Fibroblast of mammary gland (primary cell): ENCODE measurements at regions not wholly inside any gene's neighbourhood (a gene's known extent, or its start where the extent isn't known, plus 50 kb on each side); places are given as distances from the start of the nearest gene placed in this dataset.
A peak's percentile ranks its signal among the peaks of the same experiment; 100 is the strongest.
"Not testable (repeated sequence)": the region's sequence is repeated elsewhere in the genome, so short reads cannot be mapped to it uniquely, and the experiment has no call there.

Experiments
- DNase-seq: peaks from one replicate; pipeline ENCODE4 v3.0.0-alpha.2; 2010; ENCODE audit warnings: low read depth
- H3K4me3 ChIP-seq: 2 replicates; pipeline ENCODE4 v1.5.1; 2011; ENCODE audit warnings: low read depth, mild to moderate bottlenecking, low read length, moderate library complexity; ENCODE audit not compliant: control insufficient read depth
- CTCF ChIP-seq: conservative IDR thresholded peaks from 2 replicates; pipeline ENCODE4 v1.5.1; 2011; ENCODE audit warnings: low read depth, low read length, inconsistent platforms; ENCODE audit not compliant: control insufficient read depth, insufficient read depth

GRCh38 chr1:106360252-106360651 is 696.2 kb upstream of the PRMT6 start:
- TF ChIP-seq CTCF = peak; percentile 11
- H3K4me3 ChIP-seq = no peak overlapping the region
- no peak for DNase-seq

- no peak for TF ChIP-seq CTCF
- H3K4me3 ChIP-seq = no peak overlapping the region
- DNase-seq = no peak
These were observed 689.7 kb upstream of the PRMT6 start for GRCh38 chr1:106366627-106367319.

GRCh38 chr1:106378261-106378660 is 678.2 kb upstream of the PRMT6 start:
- no peak for TF ChIP-seq CTCF
- no peak for DNase-seq

GRCh38 chr1:106380772-106381171 is 675.7 kb upstream of the PRMT6 start:
- no peak for DNase-seq
- no peak for TF ChIP-seq CTCF
- no peak overlapping the region for H3K4me3 ChIP-seq

More at GRCh38 chr1:106378261-106378660, 678.2 kb upstream of the PRMT6 start:
- H3K4me3 ChIP-seq = no peak overlapping the region

GRCh38 chr1:106389160-106389559 is 667.3 kb upstream of the PRMT6 start:
- DNase-seq, H3K4me3 ChIP-seq: not testable (repeated sequence)

GRCh38 chr1:106393046-106393445 is 663.4 kb upstream of the PRMT6 start:
- no peak for DNase-seq
- H3K4me3 ChIP-seq = no peak overlapping the region
- no peak for TF ChIP-seq CTCF

- TF ChIP-seq CTCF = no peak
- DNase-seq = no peak
- no peak overlapping the region for H3K4me3 ChIP-seq
These were observed 660.5 kb upstream of the PRMT6 start for GRCh38 chr1:106396020-106396419.
